GM06990 (cell line): ENCODE measurements at regions not wholly inside any gene's neighbourhood (a gene's known extent, or its start where the extent isn't known, plus 50 kb on each side); places are given as distances from the start of the nearest gene placed in this dataset.

Experiments
- DNase-seq: peaks from one replicate; pipeline ENCODE4 v3.0.0-alpha.2; 2011; ENCODE audit not compliant: insufficient read length; ENCODE audit errors: extremely low read depth
- H3K27me3 ChIP-seq: replicated peaks from 2 replicates; pipeline ENCODE4 v1.6.0; 2011; ENCODE audit warnings: low read length; ENCODE audit not compliant: control insufficient read depth, insufficient read depth
- H3K36me3 ChIP-seq: 2 replicates; pipeline ENCODE4 v1.5.1; 2011; ENCODE audit warnings: low read length; ENCODE audit not compliant: control insufficient read depth, insufficient read depth
- H3K4me3 ChIP-seq: replicated peaks from 2 replicates; pipeline ENCODE4 v1.5.1; 2011; ENCODE audit warnings: low read depth, mild to moderate bottlenecking, control low read depth, low read length
- CTCF ChIP-seq: IDR thresholded peaks from 2 replicates; pipeline ENCODE4 v1.5.1; 2011; ENCODE audit warnings: low read length, control low read depth, mild to moderate bottlenecking, inconsistent platforms; ENCODE audit not compliant: insufficient read depth, poor library complexity, severe bottlenecking

- TF ChIP-seq CTCF, result no peak
- Histone ChIP-seq H3K4me3 (no peak overlapping the region), H3K36me3 (no peaks in the 10 kb centered on the region), H3K27me3 (no peaks in the 10 kb centered on the region)
- DNase-seq, result no peak
These were observed 80.3 kb upstream of the ABHD2 start for GRCh38 chr15:89007989-89008388.

- Histone ChIP-seq H3K27me3 (no peaks in the 10 kb centered on the region), H3K36me3 (no peaks in the 10 kb centered on the region), H3K4me3 (no peak overlapping the region)
- no peak for TF ChIP-seq CTCF
- no peak for DNase-seq
These were observed 79.2 kb upstream of the ABHD2 start for GRCh38 chr15:89009080-89009479.

GRCh38 chr15:89015412-89016097 is 72.7 kb upstream of the ABHD2 start:
- TF ChIP-seq CTCF, result no peak
- H3K4me3 ChIP-seq, result no peak overlapping the region
- no peaks in the 10 kb centered on the region; the same call in 1 of the 2 replicates for H3K27me3 ChIP-seq
- H3K36me3 ChIP-seq, result no peaks in the 10 kb centered on the region
- no peak for DNase-seq

DNA sequence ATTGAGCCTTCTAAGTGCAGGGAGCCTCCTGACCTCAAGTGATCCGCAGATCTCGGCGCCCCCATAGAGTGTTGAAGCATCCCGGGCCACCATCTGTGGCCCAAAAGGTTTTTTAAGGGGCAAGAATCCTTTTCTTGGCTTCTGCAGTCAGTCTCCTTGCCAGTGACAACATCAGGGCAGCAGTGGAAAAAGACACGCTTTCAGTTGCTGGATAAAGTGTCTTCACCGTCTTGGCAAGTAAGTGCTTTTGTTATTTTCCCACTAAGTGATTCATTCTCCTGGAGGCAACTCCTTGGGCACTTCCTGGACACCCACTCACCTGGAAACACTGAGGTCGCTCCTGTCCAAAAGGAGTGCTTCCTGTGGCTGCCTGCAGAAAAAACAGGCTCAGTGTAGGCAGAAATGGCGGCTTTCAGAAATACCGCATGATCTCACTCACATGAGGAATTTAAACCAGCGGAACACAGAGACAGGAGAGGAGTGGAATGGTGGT is 71.7 kb upstream of the ABHD2 start:
- Histone ChIP-seq H3K4me3 (no peak overlapping the region), H3K36me3 (no peaks in the 10 kb centered on the region), H3K27me3 (no peaks in the 10 kb centered on the region; the same call in 1 of the 2 replicates)
- DNase-seq, result no peak
- no peak for TF ChIP-seq CTCF

DNA sequence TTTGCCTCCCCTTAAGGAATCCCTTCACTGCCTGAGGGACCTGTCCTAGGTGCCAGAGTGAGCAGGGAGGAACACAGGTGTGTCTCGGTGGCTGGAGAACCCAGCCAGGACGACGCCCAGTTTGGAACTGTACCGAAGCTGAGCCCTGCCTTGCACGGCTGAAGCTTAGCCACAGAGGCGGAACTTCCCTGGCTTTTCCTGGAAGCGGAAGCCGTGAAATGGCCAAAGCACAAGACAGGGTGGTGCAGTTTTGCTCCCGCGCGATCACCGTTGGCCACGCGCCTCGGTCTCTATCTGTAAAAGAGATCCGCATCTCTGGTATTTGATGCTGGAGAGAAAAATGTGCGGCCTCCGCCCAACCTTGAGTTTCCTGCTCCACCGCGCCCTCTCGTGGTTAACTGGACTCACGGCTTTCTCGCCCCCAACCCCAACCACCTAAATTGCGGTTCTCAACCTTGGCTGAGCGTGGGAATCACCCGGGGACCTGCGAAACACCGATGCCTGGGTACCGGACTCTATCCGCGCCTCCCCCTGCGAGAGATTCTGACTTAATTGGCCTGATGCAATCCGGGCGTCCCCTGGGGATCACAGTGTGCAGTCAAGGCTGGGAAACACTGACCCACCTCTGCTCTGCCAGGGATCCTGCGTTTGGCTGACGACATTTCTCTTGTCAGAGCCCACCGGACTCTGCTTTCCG is 70.7 kb upstream of the ABHD2 start:
- Histone ChIP-seq H3K36me3 (no peaks in the 10 kb centered on the region), H3K4me3 (no peak overlapping the region), H3K27me3 (no peaks in the 10 kb centered on the region; the same call in 1 of the 2 replicates)
- TF ChIP-seq CTCF, result peak; percentile 90
- DNase-seq, result peak; percentile 68
